ENCODE measurements at regions not wholly inside any gene's neighbourhood (a gene's known extent, or its start where the extent isn't known, plus 50 kb on each side); places are given as distances from the start of the nearest gene placed in this dataset.

- no peak for TF ChIP-seq CTCF (IDR thresholded peaks at IDR 0.05; ENCODE audit: low read depth, low read length)
- no peak for DNase-seq (ENCODE audit: extremely low read depth, low read depth)
Measured at GRCh38 chr18:2183432-2183831, 387.9 kb downstream of the METTL4 start.

GRCh38 chr18:2186967-2187366, 384.3 kb downstream of the METTL4 start:
- TF ChIP-seq CTCF (IDR thresholded peaks at IDR 0.05; ENCODE audit: low read depth, low read length) = no peak
- DNase-seq (ENCODE audit: extremely low read depth, low read depth) = no peak

GRCh38 chr18:2188258-2188657, 383.0 kb downstream of the METTL4 start:
- DNase-seq (ENCODE audit: extremely low read depth, low read depth) = no peak
- no peak for TF ChIP-seq CTCF (IDR thresholded peaks at IDR 0.05; ENCODE audit: low read depth, low read length)

- DNase-seq (ENCODE audit: extremely low read depth, low read depth) = no peak
- no peak for TF ChIP-seq CTCF (IDR thresholded peaks at IDR 0.05; ENCODE audit: low read depth, low read length)
Measured at GRCh38 chr18:2191180-2191790, 380.0 kb downstream of the METTL4 start.

GRCh38 chr18:2192562-2192961, 378.7 kb downstream of the METTL4 start:
- DNase-seq (ENCODE audit: extremely low read depth, low read depth) = no peak
- TF ChIP-seq CTCF (IDR thresholded peaks at IDR 0.05; ENCODE audit: low read depth, low read length) = no peak

GRCh38 chr18:2197946-2198345, 373.4 kb downstream of the METTL4 start:
- DNase-seq (ENCODE audit: extremely low read depth, low read depth) = no peak
- no peak for TF ChIP-seq CTCF (IDR thresholded peaks at IDR 0.05; ENCODE audit: low read depth, low read length)

GRCh38 chr18:2199060-2199459, 372.2 kb downstream of the METTL4 start:
- no peak for DNase-seq (ENCODE audit: extremely low read depth, low read depth)
- no peak for TF ChIP-seq CTCF (IDR thresholded peaks at IDR 0.05; ENCODE audit: low read depth, low read length)

Data from AG09319 (cell line).